ENCODE measurements at regions not wholly inside any gene's neighbourhood (a gene's known extent, or its start where the extent isn't known, plus 50 kb on each side); places are given as distances from the start of the nearest gene placed in this dataset.

DNA sequence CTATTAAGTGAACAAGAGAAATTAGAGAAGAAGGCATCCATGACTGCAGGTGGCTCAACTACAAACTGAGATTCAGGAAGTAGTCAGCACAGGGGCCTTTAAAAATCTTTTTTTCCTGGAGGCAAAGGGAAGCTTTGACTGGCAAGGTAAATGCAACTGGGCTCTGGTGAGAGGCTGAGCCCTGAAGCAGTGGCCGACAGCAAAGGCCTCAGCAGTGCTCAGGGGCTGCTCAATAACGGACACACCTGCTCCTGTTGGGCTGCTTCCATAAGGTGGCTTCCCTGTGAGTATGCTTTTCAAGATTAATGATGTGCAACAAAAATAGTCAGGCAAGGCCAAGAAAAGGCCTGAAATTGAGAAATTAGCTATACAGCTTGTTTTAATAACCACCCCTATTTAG lies 134.2 kb upstream of the RGMB start (continued):
- TF ChIP-seq, protein P1, sequence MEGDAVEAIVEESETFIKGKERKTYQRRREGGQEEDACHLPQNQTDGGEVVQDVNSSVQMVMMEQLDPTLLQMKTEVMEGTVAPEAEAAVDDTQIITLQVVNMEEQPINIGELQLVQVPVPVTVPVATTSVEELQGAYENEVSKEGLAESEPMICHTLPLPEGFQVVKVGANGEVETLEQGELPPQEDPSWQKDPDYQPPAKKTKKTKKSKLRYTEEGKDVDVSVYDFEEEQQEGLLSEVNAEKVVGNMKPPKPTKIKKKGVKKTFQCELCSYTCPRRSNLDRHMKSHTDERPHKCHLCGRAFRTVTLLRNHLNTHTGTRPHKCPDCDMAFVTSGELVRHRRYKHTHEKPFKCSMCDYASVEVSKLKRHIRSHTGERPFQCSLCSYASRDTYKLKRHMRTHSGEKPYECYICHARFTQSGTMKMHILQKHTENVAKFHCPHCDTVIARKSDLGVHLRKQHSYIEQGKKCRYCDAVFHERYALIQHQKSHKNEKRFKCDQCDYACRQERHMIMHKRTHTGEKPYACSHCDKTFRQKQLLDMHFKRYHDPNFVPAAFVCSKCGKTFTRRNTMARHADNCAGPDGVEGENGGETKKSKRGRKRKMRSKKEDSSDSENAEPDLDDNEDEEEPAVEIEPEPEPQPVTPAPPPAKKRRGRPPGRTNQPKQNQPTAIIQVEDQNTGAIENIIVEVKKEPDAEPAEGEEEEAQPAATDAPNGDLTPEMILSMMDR (IDR thresholded peaks at IDR 0.05; ENCODE audit: control extremely low read depth in 1 of 3, insufficient read depth in 1 of 3, low read depth in 1 of 3, low read length in 3 of 3) = no peak
- TF ChIP-seq SUZ12 (IDR thresholded peaks at IDR 0.05; ENCODE audit: low read length) (no peak), GABPA (IDR thresholded peaks at IDR 0.05; ENCODE audit: borderline replicate concordance, insufficient read depth, low read length) (no peak), JUN (IDR thresholded peaks at IDR 0.05; ENCODE audit: low read depth, low read length) (no peak), EGR1 (IDR thresholded peaks at IDR 0.05; ENCODE audit: borderline replicate concordance, low read depth, low read length) (no peak)

All from H1 (cell line).